Left ventricle myocardium inferior (tissue), 1 donor: ENCODE measurements at regions not wholly inside any gene's neighbourhood (a gene's known extent, or its start where the extent isn't known, plus 50 kb on each side); places are given as distances from the start of the nearest gene placed in this dataset.

ENCODE experiments used
- DNase-seq: peaks from one replicate; pipeline ENCODE4 v3.0.0-alpha.2; 2020
- H3K27ac ChIP-seq: fragments of 200-600 bp; replicated peaks from 2 replicates; pipeline ENCODE4 v1.8.0; 2021
- H3K27me3 ChIP-seq: fragments of 200-600 bp; 2 replicates; pipeline ENCODE4 v1.8.0; 2021; ENCODE audit warnings: low read depth
- H3K36me3 ChIP-seq: fragments of 200-600 bp; 2 replicates; pipeline ENCODE4 v1.8.0; 2021
- H3K4me1 ChIP-seq: fragments of 200-600 bp; 2 replicates; pipeline ENCODE4 v1.8.0; 2021
- H3K4me3 ChIP-seq: fragments of 200-600 bp; 2 replicates; pipeline ENCODE4 v1.8.0; 2021; ENCODE audit warnings: mild to moderate bottlenecking, moderate library complexity
- H3K9me3 ChIP-seq: fragments of 200-600 bp; replicated peaks from 2 replicates; pipeline ENCODE4 v1.8.0; 2021
- CTCF ChIP-seq: fragments of 200-600 bp; IDR thresholded peaks from 2 replicates; pipeline ENCODE4 v1.8.0; 2021; ENCODE audit warnings: antibody characterized with exemption, mild to moderate bottlenecking, borderline replicate concordance
- intact Hi-C: fragments of 100-400 bp; cut with micrococcal nuclease; formaldehyde crosslinking; loops from one replicate; pipeline ENCODE4 v1.11.0; 2022
- donor health status: DM: no; HTN: yes; CAD: no; lungs with severe emphysema.

GRCh38 chr20:59429396-59429795, 129.0 kb downstream of the EDN3 start:
- intact Hi-C loops: no loop called here
- no peaks in the 10 kb centered on the region for H3K4me1 ChIP-seq
- no peaks in the 10 kb centered on the region for H3K9me3 ChIP-seq
- no peak for TF ChIP-seq CTCF
- H3K36me3 ChIP-seq: no peaks in the 10 kb centered on the region
- no peak for DNase-seq
- H3K27me3 ChIP-seq: peaks cover 66% of the 10 kb centered on the region
- H3K4me3 ChIP-seq: no peak overlapping the region
- H3K27ac ChIP-seq: no peak overlapping the region

GRCh38 chr20:59431014-59431413, 130.6 kb downstream of the EDN3 start:
- no peak overlapping the region for H3K4me3 ChIP-seq
- TF ChIP-seq CTCF: no peak
- intact Hi-C loops: no loop called here
- H3K36me3 ChIP-seq: no peaks in the 10 kb centered on the region
- no peak for DNase-seq
- no peak overlapping the region for H3K27ac ChIP-seq
- H3K9me3 ChIP-seq: no peaks in the 10 kb centered on the region
- no peaks in the 10 kb centered on the region for H3K4me1 ChIP-seq
- peaks cover 67% of the 10 kb centered on the region for H3K27me3 ChIP-seq

- Histone ChIP-seq H3K4me3 (no peak overlapping the region), H3K9me3 (no peaks in the 10 kb centered on the region), H3K36me3 (no peaks in the 10 kb centered on the region), H3K27ac (no peak overlapping the region), H3K27me3 (peaks cover 68% of the 10 kb centered on the region), H3K4me1 (no peaks in the 10 kb centered on the region)
- intact Hi-C loops: no loop called here
- TF ChIP-seq CTCF: no peak
- DNase-seq: no peak
These were observed 134.5 kb downstream of the EDN3 start for GRCh38 chr20:59434960-59435359.

- no peaks in the 10 kb centered on the region for H3K36me3 ChIP-seq
- TF ChIP-seq CTCF: no peak
- no peak for DNase-seq
- no peak overlapping the region for H3K4me3 ChIP-seq
- no peaks in the 10 kb centered on the region for H3K4me1 ChIP-seq
- no peak overlapping the region for H3K27ac ChIP-seq
- intact Hi-C loops: no loop called here
- peaks cover 68% of the 10 kb centered on the region for H3K27me3 ChIP-seq
- H3K9me3 ChIP-seq: no peaks in the 10 kb centered on the region
These were observed 135.1 kb downstream of the EDN3 start for GRCh38 chr20:59435518-59435917.

GRCh38 chr20:59437601-59438031, 137.2 kb downstream of the EDN3 start:
- H3K27ac ChIP-seq: no peak overlapping the region
- H3K9me3 ChIP-seq: no peaks in the 10 kb centered on the region
- H3K4me1 ChIP-seq: no peaks in the 10 kb centered on the region
- no peaks in the 10 kb centered on the region for H3K36me3 ChIP-seq
- intact Hi-C loops: no loop called here
- peaks cover 66% of the 10 kb centered on the region for H3K27me3 ChIP-seq
- DNase-seq: no peak
- TF ChIP-seq CTCF: no peak
- H3K4me3 ChIP-seq: no peak overlapping the region

- intact Hi-C loops: no loop called here
- Histone ChIP-seq H3K4me1 (no peaks in the 10 kb centered on the region), H3K36me3 (no peaks in the 10 kb centered on the region), H3K27me3 (peaks cover 66% of the 10 kb centered on the region), H3K27ac (no peak overlapping the region), H3K9me3 (no peaks in the 10 kb centered on the region), H3K4me3 (no peak overlapping the region)
- TF ChIP-seq CTCF: no peak
- no peak for DNase-seq
These were observed 137.8 kb downstream of the EDN3 start for GRCh38 chr20:59438201-59438600.
